Mesothelial cell of epicardium (in vitro differentiated cells): ENCODE measurements at regions not wholly inside any gene's neighbourhood (a gene's known extent, or its start where the extent isn't known, plus 50 kb on each side); places are given as distances from the start of the nearest gene placed in this dataset.

Experiments
- DNase-seq, 2 experiments: peaks; one replicate each; pipeline ENCODE4 v3.0.0; 2021; ENCODE audit warnings: low spot score in 2 of 2; ENCODE audit not compliant: unreplicated experiment in 2 of 2
- H3K27ac Mint-ChIP-seq: 2 replicates; pipeline ENCODE4 v1.8.0; 2021; ENCODE audit warnings: mixed read lengths
- H3K27me3 Mint-ChIP-seq: 2 replicates; pipeline ENCODE4 v1.8.0; 2021; ENCODE audit warnings: low read depth, mixed read lengths
- H3K36me3 Mint-ChIP-seq: 2 replicates; pipeline ENCODE4 v1.8.0; 2021; ENCODE audit warnings: mixed read lengths
- H3K4me1 Mint-ChIP-seq: 2 replicates; pipeline ENCODE4 v1.8.0; 2021; ENCODE audit warnings: mixed read lengths
- H3K4me3 Mint-ChIP-seq: 2 replicates; pipeline ENCODE4 v1.8.0; 2021; ENCODE audit warnings: mild to moderate bottlenecking, moderate library complexity, mixed read lengths
- H3K9me3 Mint-ChIP-seq: 2 replicates; pipeline ENCODE4 v1.8.0; 2021; ENCODE audit warnings: mixed read lengths
- TF ChIP-seq, protein P1 (sequence below): fragments of 200-600 bp; sonication (generic); IDR thresholded peaks from one replicate; pipeline ENCODE4 v1.5.0; 2021; ENCODE audit warnings: antibody characterized with exemption; ENCODE audit not compliant: unreplicated experiment

DNA sequence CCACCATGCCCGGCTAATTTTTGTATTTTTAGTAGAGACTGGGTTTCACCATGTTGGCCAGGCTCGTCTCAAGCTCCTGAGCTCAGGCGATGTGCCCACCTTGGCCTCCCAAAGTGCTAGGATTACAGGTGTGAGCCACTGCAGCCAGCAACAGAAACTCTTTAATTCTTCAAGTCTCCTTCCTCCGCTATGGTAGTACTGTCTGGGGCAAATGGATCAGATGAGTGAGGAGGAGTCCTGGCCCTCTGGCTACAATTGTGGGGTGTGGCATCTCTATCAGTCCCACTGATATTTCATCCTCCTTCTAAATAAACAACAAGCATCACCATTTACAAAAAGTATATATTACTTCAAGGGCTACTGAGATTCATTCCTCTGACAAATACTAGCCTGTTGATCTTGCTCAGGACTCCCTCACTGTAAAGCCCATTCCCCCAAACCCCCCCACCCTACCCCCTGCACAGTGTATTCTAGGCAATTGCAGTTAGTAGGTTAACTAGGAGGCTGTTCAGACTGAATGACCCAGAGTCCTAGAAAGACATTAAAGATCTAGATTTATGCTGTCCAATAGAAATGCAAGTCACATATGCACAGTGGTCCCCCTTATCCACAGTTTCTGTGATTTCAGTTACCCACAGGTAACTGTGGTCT, 71.2 kb upstream of the STAM2 start:
- no peak for DNase-seq
- no peak overlapping the region for H3K4me3 Mint-ChIP-seq
- peaks cover 7% of the 10 kb centered on the region for H3K4me1 Mint-ChIP-seq
- TF ChIP-seq, protein P1, sequence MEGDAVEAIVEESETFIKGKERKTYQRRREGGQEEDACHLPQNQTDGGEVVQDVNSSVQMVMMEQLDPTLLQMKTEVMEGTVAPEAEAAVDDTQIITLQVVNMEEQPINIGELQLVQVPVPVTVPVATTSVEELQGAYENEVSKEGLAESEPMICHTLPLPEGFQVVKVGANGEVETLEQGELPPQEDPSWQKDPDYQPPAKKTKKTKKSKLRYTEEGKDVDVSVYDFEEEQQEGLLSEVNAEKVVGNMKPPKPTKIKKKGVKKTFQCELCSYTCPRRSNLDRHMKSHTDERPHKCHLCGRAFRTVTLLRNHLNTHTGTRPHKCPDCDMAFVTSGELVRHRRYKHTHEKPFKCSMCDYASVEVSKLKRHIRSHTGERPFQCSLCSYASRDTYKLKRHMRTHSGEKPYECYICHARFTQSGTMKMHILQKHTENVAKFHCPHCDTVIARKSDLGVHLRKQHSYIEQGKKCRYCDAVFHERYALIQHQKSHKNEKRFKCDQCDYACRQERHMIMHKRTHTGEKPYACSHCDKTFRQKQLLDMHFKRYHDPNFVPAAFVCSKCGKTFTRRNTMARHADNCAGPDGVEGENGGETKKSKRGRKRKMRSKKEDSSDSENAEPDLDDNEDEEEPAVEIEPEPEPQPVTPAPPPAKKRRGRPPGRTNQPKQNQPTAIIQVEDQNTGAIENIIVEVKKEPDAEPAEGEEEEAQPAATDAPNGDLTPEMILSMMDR, result no peak
- H3K36me3 Mint-ChIP-seq, result no peaks in the 10 kb centered on the region
- H3K27ac Mint-ChIP-seq, result no peak overlapping the region
- H3K27me3 Mint-ChIP-seq, result no peaks in the 10 kb centered on the region
- no peaks in the 10 kb centered on the region for H3K9me3 Mint-ChIP-seq

- no peaks in the 10 kb centered on the region for H3K27me3 Mint-ChIP-seq
- no peak overlapping the region for H3K27ac Mint-ChIP-seq
- H3K9me3 Mint-ChIP-seq, result no peaks in the 10 kb centered on the region
- H3K4me1 Mint-ChIP-seq, result peaks cover 7% of the 10 kb centered on the region
- no peak overlapping the region for H3K4me3 Mint-ChIP-seq
- no peaks in the 10 kb centered on the region for H3K36me3 Mint-ChIP-seq
- DNase-seq, result no peak
- TF ChIP-seq, protein P1, result no peak
Observed at GRCh38 chr2:152247337-152247695, 71.8 kb upstream of the STAM2 start.

- TF ChIP-seq, protein P1, result no peak
- H3K27me3 Mint-ChIP-seq, result peaks cover 4% of the 10 kb centered on the region
- H3K36me3 Mint-ChIP-seq, result no peaks in the 10 kb centered on the region
- no peak for DNase-seq
- H3K4me3 Mint-ChIP-seq, result no peak overlapping the region
- H3K27ac Mint-ChIP-seq, result no peak overlapping the region
- H3K4me1 Mint-ChIP-seq, result no peaks in the 10 kb centered on the region
- no peaks in the 10 kb centered on the region for H3K9me3 Mint-ChIP-seq
Observed at GRCh38 chr2:152250421-152251100, 75.0 kb upstream of the STAM2 start.

DNA sequence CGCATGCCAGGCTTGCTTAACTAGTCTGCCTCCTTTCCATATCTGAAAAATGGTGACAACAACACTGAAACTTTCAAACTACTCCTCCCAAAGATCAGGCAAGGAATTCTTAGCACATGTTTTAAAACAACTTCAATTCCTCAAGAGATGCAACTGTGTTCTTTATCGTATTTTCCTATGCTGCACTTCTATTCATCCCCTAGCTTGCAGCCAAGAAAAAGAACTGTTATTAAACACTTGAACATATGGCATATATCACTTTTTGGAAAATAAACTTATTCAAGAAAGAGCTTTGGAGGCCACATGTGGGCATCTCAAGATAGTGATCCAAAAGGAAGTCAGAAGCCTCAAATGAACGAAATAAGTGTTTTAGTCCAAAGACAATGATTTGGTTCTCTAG, 75.6 kb upstream of the STAM2 start:
- H3K27me3 Mint-ChIP-seq, result peaks cover 4% of the 10 kb centered on the region

DNA sequence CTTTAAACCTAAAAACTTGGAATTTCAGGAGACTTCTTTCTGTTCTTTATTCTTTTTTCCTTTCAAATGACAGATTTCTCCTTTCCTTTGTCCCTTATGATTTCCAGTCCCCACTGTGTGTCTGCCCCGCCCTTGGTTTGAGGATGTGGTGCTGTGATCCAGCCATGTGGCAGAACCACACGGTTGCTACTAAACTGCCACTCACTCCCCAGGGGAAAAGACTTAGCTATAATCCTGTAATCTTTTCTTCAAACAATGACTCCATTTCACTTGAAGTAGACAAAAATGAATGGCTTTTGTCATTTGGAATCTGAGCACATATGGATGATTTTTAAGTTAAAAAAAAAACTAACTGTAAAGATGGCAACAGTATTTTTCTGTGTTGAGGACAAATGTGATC, 76.2 kb upstream of the STAM2 start:
- H3K4me3 Mint-ChIP-seq, result no peak overlapping the region
- no peaks in the 10 kb centered on the region for H3K9me3 Mint-ChIP-seq
- TF ChIP-seq, protein P1, result no peak
- peaks cover 4% of the 10 kb centered on the region for H3K27me3 Mint-ChIP-seq
- H3K27ac Mint-ChIP-seq, result no peak overlapping the region
- no peaks in the 10 kb centered on the region for H3K4me1 Mint-ChIP-seq
- DNase-seq, result no peak
- no peaks in the 10 kb centered on the region for H3K36me3 Mint-ChIP-seq

More for the DNA sequence above, 75.6 kb upstream of the STAM2 start:
- Mint-ChIP-seq H3K9me3 (no peaks in the 10 kb centered on the region), H3K4me3 (no peak overlapping the region), H3K36me3 (no peaks in the 10 kb centered on the region), H3K27ac (no peak overlapping the region), H3K4me1 (no peaks in the 10 kb centered on the region)
- TF ChIP-seq, protein P1, result no peak
- DNase-seq, result no peak
